ENCODE measurements at regions not wholly inside any gene's neighbourhood (a gene's known extent, or its start where the extent isn't known, plus 50 kb on each side); places are given as distances from the start of the nearest gene placed in this dataset.

DNA sequence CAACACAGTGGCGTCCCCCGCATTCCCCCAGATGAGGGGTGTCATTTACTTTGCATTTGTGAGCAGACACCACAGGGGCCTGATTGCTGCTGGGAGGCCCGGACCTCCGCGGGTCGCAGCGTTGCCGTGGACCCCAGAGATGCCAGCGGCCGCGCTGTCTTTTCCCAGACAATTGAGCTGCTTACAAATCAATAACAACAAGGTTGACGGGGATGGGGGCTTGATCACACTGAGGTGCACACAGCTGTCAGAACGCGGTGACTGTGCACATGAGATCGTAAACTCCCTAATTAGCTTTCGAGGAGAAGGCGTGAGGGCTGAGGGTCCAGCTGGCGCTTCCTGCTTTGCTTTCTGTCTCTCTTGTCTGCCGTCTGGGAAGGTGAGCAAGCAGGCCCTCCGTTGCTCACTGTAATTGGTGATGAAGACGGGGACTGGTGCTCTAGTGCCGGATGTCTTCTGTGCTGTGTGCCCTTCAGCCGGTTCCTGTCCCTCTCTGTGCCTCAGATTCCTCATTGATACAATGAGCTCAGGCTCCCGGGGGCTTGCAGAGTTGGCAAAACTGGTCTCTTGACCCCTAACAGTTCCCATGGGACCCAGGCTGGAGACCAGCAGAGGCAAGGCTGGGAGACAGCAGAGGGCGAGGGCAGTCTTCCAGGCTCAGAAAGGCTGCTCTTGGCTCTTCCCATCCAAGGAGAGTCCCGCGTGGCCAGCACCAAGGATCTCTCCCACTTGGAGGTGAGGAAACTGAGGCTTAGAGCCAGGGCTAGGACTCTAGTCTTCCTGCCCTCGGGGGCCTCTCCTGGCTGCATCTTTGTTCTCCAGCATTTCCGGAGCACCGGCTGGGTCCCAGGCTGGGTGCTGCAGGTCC is 126.0 kb upstream of the PMEPA1 start:
- TF ChIP-seq, protein P1, sequence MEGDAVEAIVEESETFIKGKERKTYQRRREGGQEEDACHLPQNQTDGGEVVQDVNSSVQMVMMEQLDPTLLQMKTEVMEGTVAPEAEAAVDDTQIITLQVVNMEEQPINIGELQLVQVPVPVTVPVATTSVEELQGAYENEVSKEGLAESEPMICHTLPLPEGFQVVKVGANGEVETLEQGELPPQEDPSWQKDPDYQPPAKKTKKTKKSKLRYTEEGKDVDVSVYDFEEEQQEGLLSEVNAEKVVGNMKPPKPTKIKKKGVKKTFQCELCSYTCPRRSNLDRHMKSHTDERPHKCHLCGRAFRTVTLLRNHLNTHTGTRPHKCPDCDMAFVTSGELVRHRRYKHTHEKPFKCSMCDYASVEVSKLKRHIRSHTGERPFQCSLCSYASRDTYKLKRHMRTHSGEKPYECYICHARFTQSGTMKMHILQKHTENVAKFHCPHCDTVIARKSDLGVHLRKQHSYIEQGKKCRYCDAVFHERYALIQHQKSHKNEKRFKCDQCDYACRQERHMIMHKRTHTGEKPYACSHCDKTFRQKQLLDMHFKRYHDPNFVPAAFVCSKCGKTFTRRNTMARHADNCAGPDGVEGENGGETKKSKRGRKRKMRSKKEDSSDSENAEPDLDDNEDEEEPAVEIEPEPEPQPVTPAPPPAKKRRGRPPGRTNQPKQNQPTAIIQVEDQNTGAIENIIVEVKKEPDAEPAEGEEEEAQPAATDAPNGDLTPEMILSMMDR (IDR thresholded peaks at IDR 0.05) = no peak
- no peak for TF ChIP-seq POLR2A (IDR thresholded peaks at IDR 0.05)

Data from uterus (tissue), 2 donors.